ENCODE measurements at regions not wholly inside any gene's neighbourhood (a gene's known extent, or its start where the extent isn't known, plus 50 kb on each side); places are given as distances from the start of the nearest gene placed in this dataset. TPM values are rescaled to one million over a fixed set of nuclear protein-coding genes. Genes with fewer than 3 reads are reported as not detected.

Small RNA genes lying in the stretch of these regions (small RNA-seq; reads per million reads assigned to genes)
- gene MIR3680-1: not detected
